Ascending aorta (tissue), 2 donors: ENCODE measurements at regions not wholly inside any gene's neighbourhood (a gene's known extent, or its start where the extent isn't known, plus 50 kb on each side); places are given as distances from the start of the nearest gene placed in this dataset.
A peak's percentile ranks its signal among the peaks of the same experiment; 100 is the strongest.

ENCODE experiments used
- DNase-seq, 2 donors: peaks; one replicate each; pipeline ENCODE4 v3.0.0-alpha.2; 2019; ENCODE audit warnings: low spot score in 2 of 2
- H3K27ac ChIP-seq, 2 donors: fragments of 200-600 bp; sonication (generic); one replicate each; pipeline ENCODE4 v1.5.1; 2016 to 2017; ENCODE audit warnings: mild to moderate bottlenecking in 1 of 2
- H3K27me3 ChIP-seq: fragments of 200-600 bp; sonication (generic); one replicate; pipeline ENCODE4 v1.5.1; 2017
- H3K36me3 ChIP-seq, 2 donors: fragments of 200-600 bp; sonication (generic); one replicate each; pipeline ENCODE4 v1.5.1; 2016
- H3K4me1 ChIP-seq, 2 donors: fragments of 200-600 bp; sonication (generic); one replicate each; pipeline ENCODE4 v1.5.1; 2016 to 2017; ENCODE audit warnings: mild to moderate bottlenecking in 1 of 2
- H3K4me3 ChIP-seq, 2 donors: fragments of 200-600 bp; sonication (generic); one replicate each; pipeline ENCODE4 v1.5.1; 2016 to 2017; ENCODE audit warnings: mild to moderate bottlenecking in 1 of 2
- H3K9me3 ChIP-seq, 2 donors: fragments of 200-600 bp; sonication (generic); one replicate each; pipeline ENCODE4 v1.5.1; 2016
- intact Hi-C: fragments of 100-400 bp; cut with DNase I; formaldehyde crosslinking; loops from one replicate; pipeline ENCODE4 v1.15.1; 2023
- TF ChIP-seq, protein P1 (sequence below), 3 experiments: fragments of 200-600 bp in 2 of 3; fragments of 450-650 bp in 1 of 3; sonication (generic) in 2 of 3; IDR thresholded peaks; one replicate each; pipeline ENCODE4 v1.5.1; 2016 to 2019; ENCODE audit warnings: antibody characterized with exemption in 3 of 3, mild to moderate bottlenecking in 1 of 3, moderate library complexity in 1 of 3

GRCh38 chr20:22420116-22420598, 164.2 kb downstream of the FOXA2 start:
- H3K27ac ChIP-seq: no peak overlapping the region

DNA sequence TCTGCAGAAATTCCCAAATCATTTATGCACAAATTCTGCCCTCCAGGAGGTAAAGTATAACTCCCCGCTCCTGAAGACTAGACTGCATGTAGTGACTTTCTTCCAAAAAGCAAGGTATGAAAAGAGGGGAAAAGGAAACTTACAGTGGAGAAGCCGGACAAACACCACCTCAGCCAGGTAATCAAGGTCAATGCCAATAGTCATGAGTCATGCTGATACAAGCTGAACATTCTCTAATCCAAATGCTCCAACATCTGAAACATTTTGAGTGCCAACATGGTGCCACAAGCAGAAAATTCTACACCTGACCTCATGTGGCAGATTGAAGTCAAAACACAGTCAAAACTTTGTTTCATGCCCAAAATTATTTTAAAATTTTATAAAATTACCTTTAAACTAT, 165.6 kb downstream of the FOXA2 start:
- intact Hi-C loops: no loop called here
- Histone ChIP-seq H3K27ac (no peak overlapping the region), H3K36me3 (no peaks in the 10 kb centered on the region), H3K9me3 (no peaks in the 10 kb centered on the region), H3K4me1 (no peaks in the 10 kb centered on the region), H3K27me3 (no peaks in the 10 kb centered on the region), H3K4me3 (no peak overlapping the region)
- TF ChIP-seq, protein P1, sequence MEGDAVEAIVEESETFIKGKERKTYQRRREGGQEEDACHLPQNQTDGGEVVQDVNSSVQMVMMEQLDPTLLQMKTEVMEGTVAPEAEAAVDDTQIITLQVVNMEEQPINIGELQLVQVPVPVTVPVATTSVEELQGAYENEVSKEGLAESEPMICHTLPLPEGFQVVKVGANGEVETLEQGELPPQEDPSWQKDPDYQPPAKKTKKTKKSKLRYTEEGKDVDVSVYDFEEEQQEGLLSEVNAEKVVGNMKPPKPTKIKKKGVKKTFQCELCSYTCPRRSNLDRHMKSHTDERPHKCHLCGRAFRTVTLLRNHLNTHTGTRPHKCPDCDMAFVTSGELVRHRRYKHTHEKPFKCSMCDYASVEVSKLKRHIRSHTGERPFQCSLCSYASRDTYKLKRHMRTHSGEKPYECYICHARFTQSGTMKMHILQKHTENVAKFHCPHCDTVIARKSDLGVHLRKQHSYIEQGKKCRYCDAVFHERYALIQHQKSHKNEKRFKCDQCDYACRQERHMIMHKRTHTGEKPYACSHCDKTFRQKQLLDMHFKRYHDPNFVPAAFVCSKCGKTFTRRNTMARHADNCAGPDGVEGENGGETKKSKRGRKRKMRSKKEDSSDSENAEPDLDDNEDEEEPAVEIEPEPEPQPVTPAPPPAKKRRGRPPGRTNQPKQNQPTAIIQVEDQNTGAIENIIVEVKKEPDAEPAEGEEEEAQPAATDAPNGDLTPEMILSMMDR (IDR thresholded peaks at IDR 0.05): no peak
- no peak for DNase-seq

More at GRCh38 chr20:22420116-22420598, 164.2 kb downstream of the FOXA2 start:
- DNase-seq: no peak
- no peaks in the 10 kb centered on the region for H3K27me3 ChIP-seq
- TF ChIP-seq, protein P1 (IDR thresholded peaks at IDR 0.05): no peak
- intact Hi-C loops: no loop called here
- no peaks in the 10 kb centered on the region for H3K9me3 ChIP-seq
- no peaks in the 10 kb centered on the region for H3K4me1 ChIP-seq
- H3K4me3 ChIP-seq: no peak overlapping the region
- H3K36me3 ChIP-seq: no peaks in the 10 kb centered on the region

GRCh38 chr20:22414305-22414742, 170.0 kb downstream of the FOXA2 start:
- intact Hi-C loops: no loop called here
- H3K36me3 ChIP-seq: no peaks in the 10 kb centered on the region
- H3K4me1 ChIP-seq: no peaks in the 10 kb centered on the region
- no peaks in the 10 kb centered on the region for H3K27me3 ChIP-seq
- TF ChIP-seq, protein P1 (IDR thresholded peaks at IDR 0.05): no peak
- no peaks in the 10 kb centered on the region for H3K9me3 ChIP-seq
- no peak overlapping the region for H3K4me3 ChIP-seq
- no peak for DNase-seq
- no peak overlapping the region for H3K27ac ChIP-seq

DNA sequence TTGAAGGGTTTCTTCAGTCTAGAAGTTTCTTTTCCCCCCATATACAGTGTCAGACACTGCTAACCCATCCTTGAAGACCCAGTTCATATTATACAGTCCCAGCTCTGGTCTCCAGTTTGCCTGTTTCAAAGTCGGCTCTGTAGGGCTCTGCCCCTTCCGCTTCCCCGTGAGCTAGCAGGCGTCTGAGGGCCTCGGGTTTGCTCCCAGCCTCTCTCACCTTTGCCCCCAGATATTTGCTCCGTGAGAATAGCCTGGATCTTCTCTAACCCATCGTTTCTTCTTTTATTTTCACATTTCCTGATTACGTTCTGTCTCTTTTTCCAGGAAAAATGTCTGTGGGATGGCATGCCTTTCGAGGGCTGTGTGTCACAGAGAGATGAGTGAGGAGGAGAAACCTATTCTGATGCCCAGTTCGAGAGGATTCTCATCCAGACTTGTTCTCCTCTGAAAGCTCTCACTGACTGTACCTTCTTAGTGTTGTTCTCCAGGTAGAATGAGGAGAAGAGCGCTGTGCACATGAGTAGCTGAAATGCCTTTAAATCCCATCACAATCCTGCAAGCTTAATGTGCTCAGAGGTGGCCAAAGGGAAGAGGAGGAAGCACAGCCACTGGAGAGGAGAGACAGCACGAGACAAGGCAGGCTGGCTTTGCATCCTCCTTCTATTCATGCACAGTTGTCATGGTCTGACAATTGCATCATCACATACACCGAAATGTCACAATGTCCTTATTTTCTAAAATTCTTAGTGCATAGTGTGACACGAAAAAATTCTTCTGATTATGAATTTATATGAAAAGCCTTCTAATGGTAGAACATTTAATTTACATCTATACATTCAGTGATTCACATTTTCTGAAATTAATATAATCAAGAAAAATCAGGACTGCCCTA, 171.1 kb downstream of the FOXA2 start:
- Histone ChIP-seq H3K9me3 (no peaks in the 10 kb centered on the region), H3K27me3 (no peaks in the 10 kb centered on the region), H3K4me1 (no peaks in the 10 kb centered on the region), H3K4me3 (no peak overlapping the region), H3K36me3 (no peaks in the 10 kb centered on the region), H3K27ac (no peak overlapping the region)
- TF ChIP-seq, protein P1 (IDR thresholded peaks at IDR 0.05): no peak
- intact Hi-C loops: no loop called here
- no peak for DNase-seq

- peak overlapping the region in 1 of 2 donors; percentile 18 for H3K4me3 ChIP-seq
- no peaks in the 10 kb centered on the region for H3K4me1 ChIP-seq
- intact Hi-C loops: no loop called here
- no peaks in the 10 kb centered on the region for H3K9me3 ChIP-seq
- H3K27me3 ChIP-seq: no peaks in the 10 kb centered on the region
- TF ChIP-seq, protein P1 (IDR thresholded peaks at IDR 0.05): no peak
- peak in 1 of 2 donors; percentile 68 for DNase-seq
- H3K36me3 ChIP-seq: no peaks in the 10 kb centered on the region
- H3K27ac ChIP-seq: peak overlapping the region in 1 of 2 donors; percentile 62
Measured at GRCh38 chr20:22411627-22412450, 172.5 kb downstream of the FOXA2 start.
